Upper lobe of left lung (tissue), 6 donors: ENCODE measurements at regions not wholly inside any gene's neighbourhood (a gene's known extent, or its start where the extent isn't known, plus 50 kb on each side); places are given as distances from the start of the nearest gene placed in this dataset.
A peak's percentile ranks its signal among the peaks of the same experiment; 100 is the strongest.

Experiments used
- ATAC-seq, 2 donors: fragments of 200-7000 bp; cut with Tn5 transposase; one replicate each; pipeline ENCODE4 v1.9.1; 2022; ENCODE audit warnings: mild to moderate bottlenecking in 2 of 2, moderate library complexity in 2 of 2; ENCODE audit not compliant: low FRiP score in 2 of 2
- DNase-seq, 2 donors: peaks; one replicate each; pipeline ENCODE4 v3.0.0-alpha.2; 2019 to 2020
- H3K27ac ChIP-seq, 4 donors: fragments of 200-600 bp; sonication (generic); one replicate each; pipeline ENCODE4 v1.5.1; 2016 to 2019
- H3K27me3 ChIP-seq, 4 donors: fragments of 200-600 bp; sonication (generic); one replicate each; pipeline ENCODE4 v1.5.1; 2017 to 2019
- H3K36me3 ChIP-seq, 4 donors: fragments of 200-600 bp; sonication (generic); one replicate each; pipeline ENCODE4 v1.5.1; 2016 to 2019
- H3K4me1 ChIP-seq, 4 donors: fragments of 200-600 bp; sonication (generic); one replicate each; pipeline ENCODE4 v1.5.1; 2018 to 2019
- H3K4me3 ChIP-seq, 4 donors: fragments of 200-600 bp; sonication (generic); one replicate each; pipeline ENCODE4 v1.5.1; 2017 to 2019; ENCODE audit warnings: mild to moderate bottlenecking in 2 of 4, moderate library complexity in 1 of 4
- H3K9me3 ChIP-seq, 4 donors: fragments of 200-600 bp; sonication (generic); one replicate each; pipeline ENCODE4 v1.5.1; 2018 to 2019
- CTCF ChIP-seq, 6 experiments: fragments of 450-650 bp in 4 of 6; fragments of 200-600 bp in 2 of 6; sonication (generic) in 2 of 6; IDR thresholded peaks; one replicate each; pipeline ENCODE4 v1.5.1; 2016 to 2019; ENCODE audit warnings: antibody characterized with exemption in 6 of 6
- EP300 ChIP-seq, 4 donors: sonication (generic); formaldehyde crosslinking; IDR thresholded peaks; one replicate each; pipeline ENCODE4 v1.5.1; 2017; ENCODE audit warnings: antibody characterized with exemption in 4 of 4, control low read depth in 2 of 4
- POLR2A ChIP-seq, 4 donors: fragments of 450-650 bp; IDR thresholded peaks; one replicate each; pipeline ENCODE4 v1.5.1; 2016 to 2017; ENCODE audit warnings: antibody characterized with exemption in 4 of 4, mild to moderate bottlenecking in 2 of 4
- POLR2AphosphoS5 ChIP-seq, 2 donors: sonication (generic); formaldehyde crosslinking; IDR thresholded peaks; one replicate each; pipeline ENCODE4 v1.5.1; 2017; ENCODE audit warnings: antibody characterized with exemption in 2 of 2
- WGBS, 2 donors: methylation state at CpG; one replicate each; pipeline ENCODE4 v1.1.5; 2017 to 2018; 5-methylcytosine and 5-hydroxymethylcytosine counted together
- donor health status: DM: no; HTN: no; CAD: no; lungs with moderate emphysema.
- donor health status: DM: no; HTN: yes; CAD: no; lungs with severe emphysema.

GRCh38 chrX:131392666-131393065 lies 103.6 kb upstream of the IGSF1 start:
- DNase-seq = peak in 1 of 2 donors; percentile 9
- Histone ChIP-seq H3K36me3 (no peaks in the 10 kb centered on the region), H3K9me3 (peaks cover 0 to 12% (median 0%) of the 10 kb centered on the region in 4 donors), H3K27me3 (no peaks in the 10 kb centered on the region), H3K4me3 (no peak overlapping the region), H3K27ac (no peak overlapping the region), H3K4me1 (no peaks in the 10 kb centered on the region)
- TF ChIP-seq POLR2AphosphoS5 (IDR thresholded peaks at IDR 0.05) (no peak), CTCF (IDR thresholded peaks at IDR 0.05) (no peak), POLR2A (IDR thresholded peaks at IDR 0.05) (no peak), EP300 (IDR thresholded peaks at IDR 0.05) (no peak)
- WGBS, 2 donors = 86% methylated on average over 2 of the region's 3 CpGs; no CpG with 5 or more reads in 1 of the 2 donors
- ATAC-seq = no peak

GRCh38 chrX:131393426-131393825 lies 104.3 kb upstream of the IGSF1 start:
- DNase-seq (peak in 1 of 2 donors; percentile 34), ATAC-seq (peak in 1 of 2 donors; percentile 9)
- Histone ChIP-seq H3K36me3 (no peaks in the 10 kb centered on the region), H3K27ac (no peak overlapping the region), H3K4me1 (no peaks in the 10 kb centered on the region), H3K4me3 (no peak overlapping the region), H3K9me3 (peaks cover 0 to 4% (median 0%) of the 10 kb centered on the region in 4 donors), H3K27me3 (no peaks in the 10 kb centered on the region)
- 62 to 74% methylated on average over 4 to 5 of the region's 5 CpGs for WGBS, 2 donors
- no peak for TF ChIP-seq POLR2AphosphoS5 (IDR thresholded peaks at IDR 0.05)
- TF ChIP-seq POLR2A (IDR thresholded peaks at IDR 0.05) = no peak
- no peak for TF ChIP-seq EP300 (IDR thresholded peaks at IDR 0.05)
- no peak for TF ChIP-seq CTCF (IDR thresholded peaks at IDR 0.05)

GRCh38 chrX:131394384-131394783 lies 105.3 kb upstream of the IGSF1 start:
- WGBS, 2 donors = 41% methylated on average over 2 of the region's 2 CpGs; no CpG with 5 or more reads in 1 of the 2 donors
- no peak for ATAC-seq
- Histone ChIP-seq H3K36me3 (no peaks in the 10 kb centered on the region), H3K4me1 (no peaks in the 10 kb centered on the region), H3K27ac (no peak overlapping the region), H3K4me3 (no peak overlapping the region), H3K27me3 (no peaks in the 10 kb centered on the region), H3K9me3 (no peaks in the 10 kb centered on the region)
- TF ChIP-seq POLR2AphosphoS5 (IDR thresholded peaks at IDR 0.05) (no peak), CTCF (IDR thresholded peaks at IDR 0.05) (no peak)
- DNase-seq = no peak

- Histone ChIP-seq H3K4me1 (no peaks in the 10 kb centered on the region), H3K36me3 (no peaks in the 10 kb centered on the region), H3K27me3 (no peaks in the 10 kb centered on the region), H3K4me3 (no peak overlapping the region), H3K27ac (no peak overlapping the region), H3K9me3 (no peaks in the 10 kb centered on the region)
- no peak for TF ChIP-seq EP300 (IDR thresholded peaks at IDR 0.05)
- no peak for TF ChIP-seq POLR2A (IDR thresholded peaks at IDR 0.05)
- no peak for TF ChIP-seq CTCF (IDR thresholded peaks at IDR 0.05)
- TF ChIP-seq POLR2AphosphoS5 (IDR thresholded peaks at IDR 0.05) = no peak
- WGBS, 2 donors = 77 to 79% methylated on average over 5 of the region's 5 CpGs
- no peak for DNase-seq
- no peak for ATAC-seq
These were observed 108.8 kb upstream of the IGSF1 start for GRCh38 chrX:131397891-131398290.

GRCh38 chrX:131399678-131400428 lies 110.7 kb upstream of the IGSF1 start:
- Histone ChIP-seq H3K4me1 (no peaks in the 10 kb centered on the region), H3K4me3 (no peak overlapping the region), H3K27ac (no peak overlapping the region), H3K27me3 (no peaks in the 10 kb centered on the region), H3K9me3 (no peaks in the 10 kb centered on the region), H3K36me3 (no peaks in the 10 kb centered on the region)
- DNase-seq (no peak), ATAC-seq (no peak)
- TF ChIP-seq EP300 (IDR thresholded peaks at IDR 0.05) (no peak), POLR2A (IDR thresholded peaks at IDR 0.05) (no peak), POLR2AphosphoS5 (IDR thresholded peaks at IDR 0.05) (no peak), CTCF (IDR thresholded peaks at IDR 0.05) (no peak)
- 71 to 76% methylated on average over 6 to 7 of the region's 7 CpGs for WGBS, 2 donors
